CD4-positive, alpha-beta T cell treated with Interleukin-15 for 1 hour (primary cell): ENCODE measurements at regions not wholly inside any gene's neighbourhood (a gene's known extent, or its start where the extent isn't known, plus 50 kb on each side); places are given as distances from the start of the nearest gene placed in this dataset.
"Not testable (repeated sequence)": the region's sequence is repeated elsewhere in the genome, so short reads cannot be mapped to it uniquely, and the experiment has no call there.

Experiments
- DNase-seq: peaks from one replicate; pipeline ENCODE4 v3.0.0-alpha.2; 2020

DNA sequence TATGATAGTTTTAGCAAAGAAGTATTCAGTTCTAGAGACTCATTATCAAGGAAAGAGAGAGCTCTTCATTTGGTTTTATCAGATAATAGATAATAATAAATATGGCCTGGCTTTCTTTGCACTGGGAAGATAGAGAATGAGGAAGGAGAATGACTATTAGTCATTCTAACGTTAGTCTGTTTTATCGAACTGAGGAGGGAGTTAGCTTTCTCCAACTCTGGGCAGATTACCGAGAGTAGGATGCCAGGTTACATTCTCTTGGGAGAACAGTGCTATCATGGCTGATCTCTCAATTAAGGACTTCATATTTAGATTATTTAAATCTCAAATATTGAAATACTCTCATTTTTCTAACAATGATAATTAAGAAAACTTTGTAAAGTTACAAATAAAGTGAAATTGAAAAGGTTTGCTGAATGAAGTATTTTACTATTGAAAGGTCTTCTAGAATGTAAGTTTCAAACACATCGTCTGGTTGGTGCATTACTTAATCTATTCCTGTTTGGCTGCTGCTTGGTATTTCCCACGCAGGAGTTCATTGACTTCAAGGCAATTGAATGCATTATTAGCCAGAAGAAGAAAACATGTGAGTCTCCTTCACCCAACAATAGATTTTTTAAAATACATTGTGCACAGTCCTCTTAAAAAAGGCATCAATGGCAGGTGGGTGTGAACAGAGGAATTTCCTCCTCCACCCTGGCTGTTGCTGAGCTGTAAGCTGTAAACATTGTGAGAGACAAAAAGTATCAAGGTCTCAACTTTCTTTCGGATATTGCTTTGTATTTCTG lies 140.8 kb downstream of the C9orf152 start:
- DNase-seq = no peak

DNA sequence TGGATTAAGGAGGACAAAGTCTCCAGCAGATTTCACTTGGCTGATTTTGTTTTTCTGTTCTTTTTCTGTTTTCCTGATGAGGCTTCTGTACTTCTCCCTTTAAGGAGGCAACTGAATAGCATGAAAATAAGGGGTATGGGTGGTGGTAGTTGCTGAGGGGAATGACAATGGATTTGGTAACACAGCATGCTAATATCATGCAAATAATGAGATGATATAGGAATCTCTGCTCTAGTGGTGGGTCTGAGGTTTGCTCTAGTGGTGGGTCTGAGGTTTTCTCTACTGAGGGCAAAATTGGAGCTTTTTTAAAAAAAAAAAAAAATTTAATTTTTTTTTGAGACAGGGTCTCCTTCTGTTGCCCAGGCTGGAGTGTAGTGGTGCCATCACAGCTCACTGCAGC lies 139.7 kb downstream of the C9orf152 start:
- no peak for DNase-seq

DNA sequence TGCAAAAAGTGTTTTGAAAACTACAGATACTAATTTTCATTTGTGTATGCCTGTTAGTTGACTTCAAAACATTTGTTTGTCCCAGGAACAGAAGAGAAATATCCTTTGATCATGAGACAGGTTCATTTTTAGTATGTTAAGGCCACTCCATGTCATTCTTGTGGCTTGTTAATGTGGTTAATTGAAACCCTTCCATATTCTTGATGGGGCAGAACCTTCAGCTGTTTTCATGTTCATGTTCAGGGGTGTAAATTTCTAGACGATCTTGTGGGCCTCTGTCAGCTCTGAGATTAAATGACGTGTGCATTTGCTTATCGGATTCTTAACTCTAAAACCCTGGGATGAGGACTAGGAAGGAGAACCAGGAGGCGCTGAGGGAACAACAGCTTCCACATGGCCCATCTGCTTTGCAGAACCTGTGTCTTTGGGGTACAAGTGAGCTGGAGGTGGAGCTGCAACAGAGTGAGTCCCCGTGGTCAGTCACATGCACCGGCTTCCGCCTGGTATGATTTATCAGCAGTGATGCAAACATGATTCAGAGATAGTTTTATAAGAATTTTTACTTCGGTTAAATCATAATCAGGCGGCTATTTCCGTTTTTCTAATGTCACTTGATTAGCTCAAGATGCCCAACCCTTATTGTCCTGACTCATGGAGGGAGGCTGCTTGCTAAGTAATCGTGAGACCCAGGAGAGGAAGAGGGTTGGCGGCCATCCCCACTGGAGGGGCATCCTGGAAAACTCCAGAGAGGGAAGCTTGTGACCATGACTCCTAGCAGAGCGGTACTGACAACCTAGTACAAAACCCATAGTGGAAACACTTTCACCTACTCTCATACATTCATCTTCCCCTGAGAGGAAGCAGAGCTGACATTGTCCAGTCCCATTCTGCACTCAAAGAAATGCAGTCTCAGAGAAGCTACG lies 138.4 kb downstream of the C9orf152 start:
- DNase-seq = peak; percentile 56

DNA sequence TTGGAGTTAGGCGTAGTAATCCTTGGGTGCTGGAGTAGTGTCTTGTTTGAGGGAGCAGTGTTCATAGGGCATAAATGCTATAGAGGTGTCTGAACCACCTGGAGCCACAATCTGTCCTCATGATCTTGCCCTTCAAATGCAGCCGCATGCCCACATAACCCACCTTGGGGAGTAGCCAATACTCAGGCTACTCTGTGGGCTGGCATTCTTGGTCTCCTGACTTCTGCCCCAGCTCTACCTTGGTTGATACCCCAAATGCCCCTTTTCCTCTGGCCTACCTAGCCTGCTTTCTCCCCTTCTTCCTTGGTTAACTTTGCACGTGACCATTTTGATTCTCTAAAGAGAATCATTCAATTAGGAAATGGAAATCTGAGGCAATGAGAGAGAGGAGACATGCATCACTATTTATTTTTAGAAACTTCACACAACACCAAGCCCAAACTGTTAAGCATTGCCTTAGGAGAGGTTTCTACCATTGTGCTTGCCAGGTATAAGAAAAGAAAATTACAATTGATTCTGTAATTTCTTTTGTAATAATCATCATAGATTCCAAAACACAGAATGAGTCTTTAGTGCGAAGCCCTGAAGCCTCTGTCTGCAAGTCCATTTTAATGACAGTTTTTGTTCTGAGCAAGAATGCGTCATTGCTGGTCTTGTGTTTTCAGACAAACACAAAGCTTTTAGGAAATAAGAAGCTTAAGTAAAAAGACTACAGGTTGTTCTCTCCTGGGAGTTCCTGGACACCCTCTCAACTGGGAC lies 135.2 kb downstream of the C9orf152 start:
- no peak for DNase-seq

DNA sequence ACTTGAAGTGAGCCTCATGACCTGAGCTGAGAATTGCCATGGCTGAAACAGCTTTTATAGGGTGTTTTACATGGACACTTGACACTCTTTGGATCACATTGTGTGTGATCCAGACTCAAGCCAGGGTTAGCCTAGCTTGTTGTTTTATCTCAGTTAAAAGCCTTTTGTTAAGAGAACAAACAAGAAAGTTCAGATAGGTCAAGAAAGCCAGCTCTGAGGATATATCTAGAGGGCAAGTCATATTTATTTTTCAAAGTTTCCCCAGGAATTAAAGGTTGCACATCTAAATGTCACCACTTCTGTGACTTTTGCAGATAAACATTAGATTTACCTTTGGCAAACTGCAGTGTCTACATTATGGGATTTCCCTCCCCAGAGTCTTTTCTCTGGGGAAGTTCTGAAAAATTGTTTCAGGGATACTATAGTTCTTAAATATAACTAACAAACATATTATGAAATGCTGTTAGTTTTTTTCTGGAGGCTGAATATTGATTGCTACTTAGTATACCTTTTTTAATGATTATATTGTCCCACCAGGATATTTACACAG lies 134.5 kb downstream of the C9orf152 start:
- no peak for DNase-seq

DNA sequence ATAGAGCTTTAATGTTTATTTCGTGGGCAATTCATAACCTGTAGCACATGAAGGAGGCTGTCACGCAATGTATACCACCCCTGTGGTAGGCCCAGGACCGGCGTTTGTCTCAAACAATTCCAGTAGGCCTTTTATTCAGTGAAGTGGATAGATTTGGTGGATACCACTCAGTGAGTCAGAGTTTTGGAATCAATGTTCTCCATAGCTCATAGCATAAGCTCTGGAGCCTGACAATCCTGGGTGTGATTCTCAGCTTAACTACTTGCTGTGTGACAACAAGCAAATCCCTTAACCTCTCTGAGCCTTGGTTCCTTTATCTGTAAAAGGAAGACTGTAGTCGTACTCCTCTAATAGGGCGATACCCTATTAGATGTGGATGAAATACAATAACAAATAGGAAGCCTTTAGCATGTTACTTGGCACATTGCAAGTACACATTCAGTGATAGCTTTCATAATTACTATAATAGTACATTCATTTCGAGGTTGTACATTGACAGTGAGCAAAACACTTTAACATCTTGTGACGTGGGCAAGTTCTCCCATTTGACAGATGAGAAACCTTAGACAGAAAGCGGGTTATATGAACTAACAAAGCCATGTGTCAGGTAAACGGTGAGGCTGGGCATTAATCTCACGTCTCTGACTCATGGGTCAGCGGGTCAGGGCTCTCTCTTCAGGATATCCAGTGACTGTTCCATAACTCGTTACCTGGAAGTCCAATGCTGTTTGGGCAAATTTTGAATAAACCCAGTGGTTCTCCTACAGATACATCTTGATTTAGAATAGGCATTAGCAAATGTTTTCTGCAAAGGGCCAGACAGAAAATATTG lies 130.8 kb downstream of the C9orf152 start:
- no peak for DNase-seq

DNA sequence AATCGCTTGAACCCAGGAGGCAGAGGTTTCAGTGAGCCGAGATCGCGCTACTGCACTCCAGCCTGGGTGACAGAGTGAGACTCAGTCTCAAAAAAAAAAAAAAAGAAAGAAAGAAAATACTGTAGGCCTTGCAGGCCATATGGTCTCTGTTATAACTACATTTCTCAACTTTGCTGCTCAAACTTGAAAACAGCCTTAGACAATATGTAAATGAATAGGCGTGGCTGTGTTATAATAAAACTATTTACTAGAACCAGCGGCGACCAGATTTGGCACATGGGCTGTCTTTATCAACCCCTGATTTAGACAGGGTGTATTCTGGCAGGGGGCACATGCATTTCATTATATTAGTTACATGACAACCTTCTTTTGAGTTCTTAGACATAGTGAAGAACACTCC lies 130.0 kb downstream of the C9orf152 start:
- DNase-seq = no peak

DNA sequence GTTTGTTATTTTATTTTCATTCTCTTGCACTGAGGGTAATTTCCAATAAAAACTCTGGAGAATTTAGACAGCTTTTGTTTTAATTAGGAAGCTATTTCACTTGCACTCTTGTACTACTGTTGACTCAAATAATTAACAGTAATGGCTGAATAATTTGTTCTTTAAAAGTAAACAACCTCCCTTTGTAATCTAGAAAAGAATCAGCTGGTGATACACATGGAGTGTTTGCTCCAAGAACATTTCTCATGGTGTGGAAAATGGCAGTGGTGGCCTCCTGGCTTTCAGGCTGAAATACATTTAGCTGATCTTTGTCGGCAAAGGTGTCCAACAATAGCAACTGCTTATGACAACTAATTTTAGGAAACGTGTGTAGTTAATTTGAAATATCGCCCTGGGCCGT lies 129.4 kb downstream of the C9orf152 start:
- DNase-seq = no peak

DNA sequence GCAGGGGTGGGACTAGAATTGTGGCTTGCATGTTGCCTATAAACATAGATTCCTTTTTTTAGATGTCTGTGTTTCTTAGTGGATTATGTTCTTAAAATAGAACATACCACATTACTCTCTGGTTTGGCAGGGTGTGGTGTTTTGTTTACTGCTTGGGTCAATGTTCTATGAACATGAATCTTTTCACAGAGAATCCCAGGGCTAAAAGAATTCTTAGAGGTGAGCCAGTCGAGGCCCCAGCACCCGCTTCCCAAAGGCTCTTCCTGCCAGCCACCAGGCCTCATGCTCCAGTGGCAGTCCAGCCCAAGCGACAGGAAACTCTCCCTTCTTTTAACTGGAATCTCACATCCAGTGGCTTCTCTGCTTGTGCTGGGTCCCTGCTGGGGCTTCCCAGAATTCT lies 126.6 kb downstream of the C9orf152 start:
- no peak for DNase-seq

DNA sequence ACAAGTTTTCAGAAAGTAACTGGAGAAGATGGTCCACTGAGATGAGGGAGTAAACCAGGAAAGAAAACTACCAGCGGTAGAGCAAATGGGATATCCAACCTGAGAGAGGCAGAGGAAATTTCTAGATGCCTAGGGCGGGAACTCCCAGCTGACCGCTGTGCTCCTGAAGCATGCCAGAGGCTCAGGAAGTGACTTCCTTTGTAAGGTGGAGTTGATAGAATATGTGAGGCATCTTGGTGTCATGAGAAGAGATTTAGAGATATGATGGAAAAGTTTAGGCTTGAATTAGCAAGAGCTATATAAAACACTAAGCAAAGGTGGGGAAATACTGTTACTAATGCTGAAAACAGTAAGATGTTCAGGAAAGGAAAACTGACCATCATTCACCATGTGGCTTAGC lies 124.1 kb downstream of the C9orf152 start:
- DNase-seq = no peak

DNA sequence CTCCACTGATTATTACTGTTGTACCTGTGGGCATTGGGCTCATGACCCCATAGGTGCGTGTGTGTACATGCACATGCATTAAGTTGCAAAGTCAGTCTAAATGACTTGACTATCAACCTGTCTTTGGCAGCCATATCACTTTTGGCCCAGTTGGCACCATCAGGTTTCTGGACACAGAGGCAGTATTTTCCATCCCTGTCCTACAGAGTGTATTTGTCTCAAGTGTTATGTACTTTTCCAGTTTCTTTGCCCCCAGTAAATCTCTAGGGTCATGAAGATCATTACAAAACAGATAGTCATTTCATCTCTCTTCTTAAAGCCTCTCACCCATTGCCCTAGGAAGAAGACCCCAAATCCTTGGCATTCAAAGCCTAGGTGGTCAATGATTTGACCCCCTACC lies 121.4 kb downstream of the C9orf152 start:
- DNase-seq = no peak

DNA sequence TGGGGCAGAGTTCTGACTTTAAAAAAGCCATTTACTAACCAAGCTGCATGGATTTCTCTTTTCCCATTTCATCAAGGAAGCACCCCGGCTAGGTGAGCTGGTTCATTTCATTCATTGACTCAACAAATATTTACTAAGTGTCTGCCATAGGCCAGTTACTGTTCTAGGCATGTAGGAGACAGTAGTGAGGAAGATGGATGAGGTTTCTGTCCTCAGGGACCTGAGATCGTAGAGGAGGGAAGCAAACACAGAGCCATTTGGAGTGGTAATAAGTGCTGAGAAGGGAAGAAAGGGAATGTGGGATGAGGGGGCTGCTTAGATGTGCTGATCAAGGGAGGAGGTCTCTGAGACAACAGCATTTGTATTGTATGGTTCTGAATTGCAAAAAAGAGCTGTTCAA lies 120.4 kb downstream of the C9orf152 start:
- DNase-seq = no peak

DNA sequence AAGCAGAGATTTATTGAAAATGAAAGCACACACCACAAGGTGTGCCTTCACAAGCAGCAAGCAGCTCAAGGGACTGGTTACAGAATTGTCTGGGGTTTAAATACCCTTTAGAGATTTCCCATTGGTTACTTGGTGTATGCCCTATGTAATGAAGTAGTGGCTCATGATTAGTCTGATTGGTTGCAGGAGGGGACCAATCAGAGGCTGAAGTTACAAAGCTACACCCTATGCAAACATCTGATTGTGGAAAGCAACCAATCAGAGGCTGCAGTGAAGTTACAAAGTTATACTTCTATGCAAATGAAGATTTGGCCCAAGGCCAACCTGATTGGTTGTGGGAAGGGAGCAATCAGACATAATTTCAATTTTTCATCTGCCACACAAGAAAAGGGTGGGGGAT lies 119.9 kb downstream of the C9orf152 start:
- DNase-seq = no peak

DNA sequence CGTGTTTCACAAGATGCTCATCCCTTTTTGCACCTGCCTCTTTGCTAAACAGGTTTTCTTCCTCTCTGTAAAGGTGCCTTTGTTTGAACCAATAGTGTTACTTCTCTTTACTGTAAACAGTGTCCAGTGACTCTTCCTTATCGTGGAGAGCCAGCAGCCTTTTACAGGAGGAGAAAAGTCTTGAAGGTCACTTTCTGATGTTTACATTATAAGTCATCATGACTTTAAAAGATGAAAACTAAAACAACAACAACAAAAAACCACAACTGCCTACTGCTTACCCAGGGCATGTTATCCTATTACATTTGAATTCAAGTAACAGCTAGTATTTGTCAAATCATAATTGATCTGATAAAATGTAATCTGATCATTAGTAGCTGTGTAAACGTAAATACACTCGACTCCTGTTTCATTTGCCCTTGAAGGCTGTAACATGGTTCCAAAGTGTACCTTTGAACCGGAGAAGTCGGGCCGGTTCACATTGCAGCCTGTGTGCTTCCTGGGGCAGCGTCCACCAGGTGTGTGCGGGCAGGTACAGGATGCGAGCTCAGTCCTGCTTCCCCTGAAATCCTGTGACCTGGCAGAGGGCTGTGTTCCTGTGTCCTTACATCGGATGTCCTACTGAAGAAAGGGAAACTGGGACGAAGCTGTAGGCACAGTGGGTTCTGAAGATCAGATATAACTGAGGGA lies 118.1 kb downstream of the C9orf152 start:
- no peak for DNase-seq

DNA sequence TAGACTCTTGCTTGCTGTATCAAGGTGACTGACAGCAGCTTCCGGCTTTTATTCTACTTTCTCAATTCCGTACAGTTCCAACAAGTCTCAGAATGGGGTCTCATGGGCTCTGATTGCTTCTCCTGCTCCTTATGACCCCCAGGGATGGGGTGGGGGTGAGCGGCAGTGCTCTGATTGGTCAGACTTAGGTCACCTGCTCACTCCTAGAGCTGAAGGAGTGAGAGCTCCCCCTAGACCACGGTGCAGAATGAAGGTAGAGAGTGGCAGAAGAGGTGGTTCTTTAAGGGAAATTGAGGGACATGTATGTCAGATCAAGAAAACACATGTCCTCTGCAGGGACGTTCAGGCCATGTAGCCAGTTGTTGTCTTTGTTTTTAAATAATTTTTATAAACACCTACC lies 115.2 kb downstream of the C9orf152 start:
- no peak for DNase-seq

DNA sequence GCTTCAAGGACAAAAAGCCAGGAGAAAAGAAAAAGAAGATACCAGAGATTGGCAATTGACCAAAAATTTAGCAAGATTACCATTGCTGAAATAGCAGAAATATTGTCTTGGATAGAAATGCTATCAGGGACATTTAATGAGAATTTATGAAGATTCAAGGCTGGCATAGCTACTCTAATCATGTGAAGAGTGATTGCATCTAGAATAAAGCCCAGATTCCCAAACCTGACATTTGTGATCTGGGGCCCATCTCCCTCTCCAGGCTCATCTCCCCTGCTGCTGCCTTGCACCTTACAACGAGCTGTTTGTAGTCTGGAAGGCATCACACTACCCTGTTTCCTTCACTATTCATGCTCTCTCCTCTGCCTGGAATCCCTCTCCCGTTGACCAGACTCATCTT lies 114.5 kb downstream of the C9orf152 start:
- no peak for DNase-seq

DNA sequence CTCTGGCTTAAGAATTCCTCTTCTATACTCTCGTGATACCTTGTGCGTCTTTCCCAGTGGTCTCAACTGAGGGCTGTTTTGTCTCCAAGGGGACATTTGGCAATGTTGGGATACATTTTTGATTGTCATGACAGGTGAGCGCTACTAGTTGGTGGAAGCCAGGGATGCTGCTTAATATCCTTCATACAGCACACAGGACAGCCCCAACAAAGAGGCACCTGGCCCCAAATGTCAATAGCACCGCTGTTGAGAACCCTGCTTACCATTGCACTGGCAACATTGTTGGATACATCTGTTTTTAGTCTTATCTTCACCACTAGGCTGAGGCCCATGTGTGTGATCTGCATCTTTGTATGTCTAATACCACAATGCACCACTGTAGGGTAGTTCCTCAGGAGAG lies 114.1 kb downstream of the C9orf152 start:
- DNase-seq = no peak

DNA sequence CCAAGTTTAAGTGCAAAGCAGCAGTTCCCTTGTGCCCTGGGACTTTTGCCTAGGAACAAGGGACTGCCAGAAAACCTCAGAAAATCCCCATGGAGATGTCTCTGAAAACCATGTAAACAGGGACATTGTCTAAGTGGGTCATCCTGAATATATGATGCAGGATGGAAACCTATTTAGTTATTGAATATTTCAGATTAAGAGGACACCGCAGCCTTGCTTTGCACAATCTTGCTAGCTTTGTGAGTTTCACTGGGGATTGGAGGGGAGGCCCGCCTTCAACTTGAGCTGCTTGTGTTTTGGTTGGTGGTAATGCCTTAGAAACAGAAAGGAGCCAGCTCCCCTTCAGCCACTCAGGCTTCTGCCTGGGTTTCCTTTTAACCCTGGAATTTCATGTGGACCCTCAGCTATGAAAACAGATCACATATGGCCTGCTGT lies 112.8 kb downstream of the C9orf152 start:
- DNase-seq = no peak

DNA sequence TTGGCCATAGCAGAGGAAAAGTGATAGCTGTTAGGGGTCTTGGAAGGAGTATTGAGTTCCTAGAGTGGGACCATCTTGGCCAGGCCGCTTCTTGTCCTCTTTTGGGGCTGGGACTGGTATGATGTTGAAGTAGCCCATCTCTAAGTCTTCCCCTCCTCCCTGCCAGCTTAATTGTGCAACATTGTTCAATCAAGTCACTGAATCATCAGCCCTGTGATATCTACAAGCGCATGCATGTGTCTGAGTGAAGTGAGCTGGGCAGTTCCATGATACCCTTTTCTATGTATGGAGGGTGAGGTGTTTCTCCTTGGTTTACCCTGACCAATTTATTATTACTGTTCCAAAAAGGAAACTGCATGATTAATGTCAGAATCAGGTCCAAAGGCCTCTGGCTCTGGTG lies 112.2 kb downstream of the C9orf152 start:
- DNase-seq = no peak

DNA sequence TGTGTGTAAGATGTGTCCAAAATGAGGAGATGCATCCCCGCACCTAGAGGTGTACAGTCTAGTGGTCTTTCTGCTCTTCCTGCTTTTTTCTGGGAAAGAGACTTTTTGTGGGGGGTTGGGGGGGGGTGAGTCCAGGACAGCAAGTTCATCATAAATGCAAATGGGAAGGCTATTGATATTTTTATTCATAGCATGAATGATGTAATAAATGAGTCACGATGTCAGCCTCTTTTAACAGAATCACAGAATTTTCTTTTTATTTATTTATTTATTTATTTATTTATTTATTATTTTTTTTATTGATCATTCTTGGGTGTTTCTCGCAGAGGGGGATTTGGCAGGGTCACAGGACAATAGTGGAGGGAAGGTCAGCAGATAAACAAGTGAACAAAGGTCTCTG lies 111.3 kb downstream of the C9orf152 start:
- not testable (repeated sequence) for DNase-seq
